ENCODE measurements at regions not wholly inside any gene's neighbourhood (a gene's known extent, or its start where the extent isn't known, plus 50 kb on each side); places are given as distances from the start of the nearest gene placed in this dataset.

DNA sequence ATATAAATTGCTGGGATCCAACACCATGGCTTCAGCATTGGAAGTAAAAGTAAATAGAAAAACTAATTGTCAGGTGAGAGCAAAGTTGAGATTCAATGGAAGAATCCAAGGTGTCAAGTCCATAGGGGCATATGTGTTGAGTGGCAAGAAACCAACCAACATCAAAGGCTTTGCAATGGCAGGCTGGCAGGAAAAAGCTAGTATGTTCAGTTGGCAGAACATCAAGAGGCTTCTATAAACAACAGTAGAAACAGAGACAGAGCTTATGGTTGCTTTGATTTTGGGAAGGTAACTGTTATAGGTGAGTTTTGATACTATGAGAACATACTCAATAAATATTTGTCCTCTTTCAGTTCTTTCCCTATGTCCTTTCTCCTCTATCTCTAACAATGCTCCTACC, 553.7 kb upstream of the MDGA2 start:
- peaks cover 0 to 2% (median 0%) of the 10 kb centered on the region in 3 experiments; a peak in 3 of 7 replicates for H3K36me3 Mint-ChIP-seq (ENCODE audit: insufficient read depth in 1 of 3, low read depth in 3 of 3)
- Histone ChIP-seq H4K20me1 (ENCODE audit: control insufficient read depth, insufficient read depth, insufficient read length) (no peaks in the 10 kb centered on the region), H2BK120ac (ENCODE audit: low read depth, low read length, poor library complexity, severe bottlenecking) (no peak overlapping the region), H3K27ac (ENCODE audit: insufficient read length, low read depth, low read length) (no peak overlapping the region), H3K23ac (ENCODE audit: insufficient read length, low read depth, low read length) (no peak overlapping the region), H3K4me2 (ENCODE audit: insufficient read depth, insufficient read length, low read length) (no peak overlapping the region), H3T11ph (ENCODE audit: low read length) (no peak overlapping the region), H3K27me3 (ENCODE audit: insufficient read depth, low read length) (no peaks in the 10 kb centered on the region), H3K23me2 (ENCODE audit: insufficient read length, low read depth, low read length, poor library complexity, severe bottlenecking) (no peaks in the 10 kb centered on the region), H2AFZ (ENCODE audit: low read length) (no peak overlapping the region), H3K79me1 (ENCODE audit: insufficient read depth, low read depth, low read length, poor library complexity, severe bottlenecking) (no peaks in the 10 kb centered on the region), H3K79me2 (ENCODE audit: insufficient read depth, low read length) (no peaks in the 10 kb centered on the region), H3K9ac (ENCODE audit: extremely low read depth, insufficient read length, low read length) (no peak overlapping the region), H3K56ac (ENCODE audit: insufficient read length, low read depth, low read length) (no peak overlapping the region), H3K4ac (ENCODE audit: low read depth, low read length) (no peak overlapping the region), H2BK12ac (ENCODE audit: insufficient read length, low read depth, low read length) (no peak overlapping the region), H3K14ac (ENCODE audit: insufficient read depth, low read length) (no peak overlapping the region), H3K9me3 (ENCODE audit: control insufficient read depth, low read depth, low read length) (no peaks in the 10 kb centered on the region), H3K4me1 (ENCODE audit: insufficient read depth, low read length) (no peaks in the 10 kb centered on the region), H3K18ac (ENCODE audit: insufficient read length, low read depth, low read length) (no peak overlapping the region), H4K5ac (ENCODE audit: insufficient read length, low read depth, low read length) (no peak overlapping the region), H2AK5ac (ENCODE audit: insufficient read length, low read length) (no peak overlapping the region), H2BK20ac (ENCODE audit: low read depth, low read length, poor library complexity, severe bottlenecking) (no peak overlapping the region), H2BK15ac (ENCODE audit: low read depth, low read length) (no peak overlapping the region), H4K91ac (ENCODE audit: insufficient read length, low read depth, low read length) (no peak overlapping the region), H4K8ac (replicated peaks; ENCODE audit: insufficient read length, low read depth, low read length) (no peak overlapping the region), H2BK5ac (ENCODE audit: insufficient read length, low read length) (no peak overlapping the region)
- no peak overlapping the region for H3K27ac Mint-ChIP-seq
- H3K4me3 Mint-ChIP-seq: no peak overlapping the region
- H3K9me3 Mint-ChIP-seq: no peaks in the 10 kb centered on the region
- no peaks in the 10 kb centered on the region; the same call in 1 of the 2 replicates for H3K27me3 Mint-ChIP-seq (ENCODE audit: low read depth)
- no peaks in the 10 kb centered on the region for H3K4me1 Mint-ChIP-seq
- DNase-seq: no peak
- TF ChIP-seq, protein P1, sequence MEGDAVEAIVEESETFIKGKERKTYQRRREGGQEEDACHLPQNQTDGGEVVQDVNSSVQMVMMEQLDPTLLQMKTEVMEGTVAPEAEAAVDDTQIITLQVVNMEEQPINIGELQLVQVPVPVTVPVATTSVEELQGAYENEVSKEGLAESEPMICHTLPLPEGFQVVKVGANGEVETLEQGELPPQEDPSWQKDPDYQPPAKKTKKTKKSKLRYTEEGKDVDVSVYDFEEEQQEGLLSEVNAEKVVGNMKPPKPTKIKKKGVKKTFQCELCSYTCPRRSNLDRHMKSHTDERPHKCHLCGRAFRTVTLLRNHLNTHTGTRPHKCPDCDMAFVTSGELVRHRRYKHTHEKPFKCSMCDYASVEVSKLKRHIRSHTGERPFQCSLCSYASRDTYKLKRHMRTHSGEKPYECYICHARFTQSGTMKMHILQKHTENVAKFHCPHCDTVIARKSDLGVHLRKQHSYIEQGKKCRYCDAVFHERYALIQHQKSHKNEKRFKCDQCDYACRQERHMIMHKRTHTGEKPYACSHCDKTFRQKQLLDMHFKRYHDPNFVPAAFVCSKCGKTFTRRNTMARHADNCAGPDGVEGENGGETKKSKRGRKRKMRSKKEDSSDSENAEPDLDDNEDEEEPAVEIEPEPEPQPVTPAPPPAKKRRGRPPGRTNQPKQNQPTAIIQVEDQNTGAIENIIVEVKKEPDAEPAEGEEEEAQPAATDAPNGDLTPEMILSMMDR (conservative IDR thresholded peaks at IDR 0.05): no peak

All from H9 (cell line).